Liver (tissue), 3 donors: ENCODE measurements at regions not wholly inside any gene's neighbourhood (a gene's known extent, or its start where the extent isn't known, plus 50 kb on each side); places are given as distances from the start of the nearest gene placed in this dataset.

Experiments used
- FOXA1 ChIP-seq: IDR thresholded peaks from 2 replicates; pipeline ENCODE4 v1.6.1; 2016; ENCODE audit warnings: antibody characterized with exemption
- HNF4G ChIP-seq: IDR thresholded peaks from 2 replicates; pipeline ENCODE4 v1.6.1; 2016; ENCODE audit warnings: antibody characterized with exemption
- RAD21 ChIP-seq, 2 donors: IDR thresholded peaks; 2 replicates each; pipeline ENCODE4 v1.6.1; 2016; ENCODE audit warnings: antibody characterized with exemption in 2 of 2, mild to moderate bottlenecking in 2 of 2
- SP1 ChIP-seq: IDR thresholded peaks from 2 replicates; pipeline ENCODE4 v1.6.1; 2018; ENCODE audit warnings: antibody characterized with exemption, mild to moderate bottlenecking
- TAF1 ChIP-seq: conservative IDR thresholded peaks from 2 replicates; pipeline ENCODE4 v1.6.1; 2016; ENCODE audit warnings: antibody characterized with exemption, mild to moderate bottlenecking
- TF ChIP-seq, protein P1 (sequence below): IDR thresholded peaks from 2 replicates; pipeline ENCODE4 v1.6.1; 2016; ENCODE audit warnings: antibody characterized with exemption
- TF ChIP-seq, protein P2 (sequence below): fragments of 150-350 bp; IDR thresholded peaks from 2 replicates; pipeline ENCODE4 v1.5.1; 2017; ENCODE audit warnings: improper control_type of control experiment, low read depth, low read length; ENCODE audit not compliant: missing input control
- TF ChIP-seq, protein P3 (sequence below): IDR thresholded peaks from 2 replicates; pipeline ENCODE4 v1.6.1; 2016; ENCODE audit warnings: antibody characterized with exemption, mild to moderate bottlenecking
- donor health status: healthy.
- donor health status: healthy.

DNA sequence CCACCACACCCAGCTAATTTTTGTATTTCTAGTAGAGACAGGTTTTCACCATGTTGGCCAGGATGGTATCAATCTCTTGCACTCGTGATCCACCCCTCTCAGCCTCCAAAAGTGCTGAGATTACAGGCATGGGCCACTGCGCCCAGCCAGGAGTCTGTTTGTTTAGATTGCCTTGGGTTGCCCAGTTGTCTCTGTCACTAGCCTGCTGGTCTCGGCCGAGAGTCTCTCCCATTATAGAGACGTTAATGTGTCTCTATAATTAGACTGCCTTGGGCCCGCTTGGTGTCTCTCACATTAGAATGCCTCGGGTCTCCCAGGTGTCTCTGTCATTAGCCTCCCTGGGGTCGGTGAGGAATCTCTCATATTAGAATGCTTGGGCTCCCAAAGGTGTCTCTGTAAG lies 1533.6 kb downstream of the UQCRFS1 start:
- TF ChIP-seq, protein P1, sequence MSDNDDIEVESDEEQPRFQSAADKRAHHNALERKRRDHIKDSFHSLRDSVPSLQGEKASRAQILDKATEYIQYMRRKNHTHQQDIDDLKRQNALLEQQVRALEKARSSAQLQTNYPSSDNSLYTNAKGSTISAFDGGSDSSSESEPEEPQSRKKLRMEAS: no peak
- TF ChIP-seq, protein P2, sequence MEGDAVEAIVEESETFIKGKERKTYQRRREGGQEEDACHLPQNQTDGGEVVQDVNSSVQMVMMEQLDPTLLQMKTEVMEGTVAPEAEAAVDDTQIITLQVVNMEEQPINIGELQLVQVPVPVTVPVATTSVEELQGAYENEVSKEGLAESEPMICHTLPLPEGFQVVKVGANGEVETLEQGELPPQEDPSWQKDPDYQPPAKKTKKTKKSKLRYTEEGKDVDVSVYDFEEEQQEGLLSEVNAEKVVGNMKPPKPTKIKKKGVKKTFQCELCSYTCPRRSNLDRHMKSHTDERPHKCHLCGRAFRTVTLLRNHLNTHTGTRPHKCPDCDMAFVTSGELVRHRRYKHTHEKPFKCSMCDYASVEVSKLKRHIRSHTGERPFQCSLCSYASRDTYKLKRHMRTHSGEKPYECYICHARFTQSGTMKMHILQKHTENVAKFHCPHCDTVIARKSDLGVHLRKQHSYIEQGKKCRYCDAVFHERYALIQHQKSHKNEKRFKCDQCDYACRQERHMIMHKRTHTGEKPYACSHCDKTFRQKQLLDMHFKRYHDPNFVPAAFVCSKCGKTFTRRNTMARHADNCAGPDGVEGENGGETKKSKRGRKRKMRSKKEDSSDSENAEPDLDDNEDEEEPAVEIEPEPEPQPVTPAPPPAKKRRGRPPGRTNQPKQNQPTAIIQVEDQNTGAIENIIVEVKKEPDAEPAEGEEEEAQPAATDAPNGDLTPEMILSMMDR: no peak
- TF ChIP-seq, protein P3, sequence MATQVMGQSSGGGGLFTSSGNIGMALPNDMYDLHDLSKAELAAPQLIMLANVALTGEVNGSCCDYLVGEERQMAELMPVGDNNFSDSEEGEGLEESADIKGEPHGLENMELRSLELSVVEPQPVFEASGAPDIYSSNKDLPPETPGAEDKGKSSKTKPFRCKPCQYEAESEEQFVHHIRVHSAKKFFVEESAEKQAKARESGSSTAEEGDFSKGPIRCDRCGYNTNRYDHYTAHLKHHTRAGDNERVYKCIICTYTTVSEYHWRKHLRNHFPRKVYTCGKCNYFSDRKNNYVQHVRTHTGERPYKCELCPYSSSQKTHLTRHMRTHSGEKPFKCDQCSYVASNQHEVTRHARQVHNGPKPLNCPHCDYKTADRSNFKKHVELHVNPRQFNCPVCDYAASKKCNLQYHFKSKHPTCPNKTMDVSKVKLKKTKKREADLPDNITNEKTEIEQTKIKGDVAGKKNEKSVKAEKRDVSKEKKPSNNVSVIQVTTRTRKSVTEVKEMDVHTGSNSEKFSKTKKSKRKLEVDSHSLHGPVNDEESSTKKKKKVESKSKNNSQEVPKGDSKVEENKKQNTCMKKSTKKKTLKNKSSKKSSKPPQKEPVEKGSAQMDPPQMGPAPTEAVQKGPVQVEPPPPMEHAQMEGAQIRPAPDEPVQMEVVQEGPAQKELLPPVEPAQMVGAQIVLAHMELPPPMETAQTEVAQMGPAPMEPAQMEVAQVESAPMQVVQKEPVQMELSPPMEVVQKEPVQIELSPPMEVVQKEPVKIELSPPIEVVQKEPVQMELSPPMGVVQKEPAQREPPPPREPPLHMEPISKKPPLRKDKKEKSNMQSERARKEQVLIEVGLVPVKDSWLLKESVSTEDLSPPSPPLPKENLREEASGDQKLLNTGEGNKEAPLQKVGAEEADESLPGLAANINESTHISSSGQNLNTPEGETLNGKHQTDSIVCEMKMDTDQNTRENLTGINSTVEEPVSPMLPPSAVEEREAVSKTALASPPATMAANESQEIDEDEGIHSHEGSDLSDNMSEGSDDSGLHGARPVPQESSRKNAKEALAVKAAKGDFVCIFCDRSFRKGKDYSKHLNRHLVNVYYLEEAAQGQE: no peak
- no peak for TF ChIP-seq FOXA1
- TF ChIP-seq TAF1: no peak
- no peak for TF ChIP-seq SP1
- no peak for TF ChIP-seq HNF4G
- no peak for TF ChIP-seq RAD21 (IDR thresholded peaks at IDR 0.05)
